SJCRH30 (cell line): ENCODE measurements at regions not wholly inside any gene's neighbourhood (a gene's known extent, or its start where the extent isn't known, plus 50 kb on each side); places are given as distances from the start of the nearest gene placed in this dataset.
A peak's percentile ranks its signal among the peaks of the same experiment; 100 is the strongest.

ENCODE experiments used
- DNase-seq, 2 experiments: peaks; one replicate each; pipeline ENCODE4 v3.0.0-alpha.2; 2015 to 2020
- H3K27ac ChIP-seq: fragments of 250-450 bp; sonication (Bioruptor Pico); 2 replicates; pipeline ENCODE4 v1.5.1; 2020; ENCODE audit warnings: mild to moderate bottlenecking, moderate library complexity
- H3K27me3 ChIP-seq: fragments of 250-450 bp; sonication (Bioruptor Pico); 2 replicates; pipeline ENCODE4 v1.5.1; 2020; ENCODE audit warnings: mild to moderate bottlenecking, moderate library complexity
- H3K36me3 ChIP-seq: fragments of 250-450 bp; sonication (Bioruptor Pico); 2 replicates; pipeline ENCODE4 v1.5.1; 2020; ENCODE audit warnings: mild to moderate bottlenecking, moderate library complexity
- H3K4me1 ChIP-seq: fragments of 250-450 bp; sonication (Bioruptor Pico); 2 replicates; pipeline ENCODE4 v1.5.1; 2020; ENCODE audit warnings: mild to moderate bottlenecking, moderate library complexity
- H3K4me3 ChIP-seq: fragments of 250-450 bp; sonication (Bioruptor Pico); 2 replicates; pipeline ENCODE4 v1.5.1; 2020; ENCODE audit warnings: mild to moderate bottlenecking, moderate library complexity
- H3K9me3 ChIP-seq: fragments of 250-450 bp; sonication (Bioruptor Pico); replicated peaks from 2 replicates; pipeline ENCODE4 v1.5.1; 2020; ENCODE audit warnings: mild to moderate bottlenecking, moderate library complexity

DNA sequence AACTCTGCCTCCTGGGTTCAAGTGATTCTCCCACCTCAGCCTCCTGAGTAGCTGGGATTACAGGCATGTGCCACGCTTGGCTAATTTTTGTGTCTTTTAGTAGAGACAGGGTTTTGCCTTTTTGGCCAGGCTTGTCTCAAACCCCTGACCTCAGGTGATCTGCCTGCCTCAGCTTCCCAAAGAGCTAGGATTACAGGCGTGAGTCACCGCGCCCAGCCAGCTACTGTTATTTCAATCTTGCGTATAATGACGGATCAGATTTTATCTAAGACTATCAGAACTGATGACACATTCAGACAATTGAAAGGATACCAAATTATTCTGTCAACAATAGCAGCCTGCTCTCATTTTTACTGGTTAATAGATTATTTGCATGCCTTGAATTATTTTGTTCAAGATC lies 612.2 kb downstream of the ZIC1 start:
- Histone ChIP-seq H3K9me3 (no peaks in the 10 kb centered on the region), H3K36me3 (no peaks in the 10 kb centered on the region), H3K27me3 (no peaks in the 10 kb centered on the region), H3K4me3 (no peak overlapping the region), H3K27ac (no peak overlapping the region), H3K4me1 (0 out of 2 replicates have a peak, but pooled peaks cover 3% of the 10 kb centered on the region)
- DNase-seq: no peak

DNA sequence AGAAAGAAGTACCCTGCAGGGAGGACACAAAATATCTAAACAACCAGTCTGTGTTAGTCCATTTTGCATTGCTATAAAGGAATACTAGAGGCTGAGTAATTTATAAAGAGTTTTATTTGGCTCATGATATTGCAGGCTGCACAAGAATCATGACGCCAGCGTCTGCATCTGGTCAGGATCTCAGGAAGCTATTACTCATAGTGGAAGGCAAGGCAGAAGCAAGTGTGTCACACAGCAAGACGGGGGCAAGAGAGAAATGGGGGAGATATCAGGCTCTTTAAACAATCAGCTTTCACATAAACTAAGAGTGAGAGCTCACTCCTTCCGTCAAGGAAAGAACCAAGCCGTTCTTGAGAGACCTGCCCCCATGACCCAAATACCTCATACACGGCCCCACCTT lies 614.8 kb downstream of the ZIC1 start:
- H3K27ac ChIP-seq: no peak overlapping the region
- H3K4me1 ChIP-seq: 0 out of 2 replicates have a peak, but pooled peaks cover 3% of the 10 kb centered on the region
- no peaks in the 10 kb centered on the region for H3K27me3 ChIP-seq
- DNase-seq: no peak
- no peak overlapping the region for H3K4me3 ChIP-seq
- H3K9me3 ChIP-seq: no peaks in the 10 kb centered on the region
- no peaks in the 10 kb centered on the region for H3K36me3 ChIP-seq

DNA sequence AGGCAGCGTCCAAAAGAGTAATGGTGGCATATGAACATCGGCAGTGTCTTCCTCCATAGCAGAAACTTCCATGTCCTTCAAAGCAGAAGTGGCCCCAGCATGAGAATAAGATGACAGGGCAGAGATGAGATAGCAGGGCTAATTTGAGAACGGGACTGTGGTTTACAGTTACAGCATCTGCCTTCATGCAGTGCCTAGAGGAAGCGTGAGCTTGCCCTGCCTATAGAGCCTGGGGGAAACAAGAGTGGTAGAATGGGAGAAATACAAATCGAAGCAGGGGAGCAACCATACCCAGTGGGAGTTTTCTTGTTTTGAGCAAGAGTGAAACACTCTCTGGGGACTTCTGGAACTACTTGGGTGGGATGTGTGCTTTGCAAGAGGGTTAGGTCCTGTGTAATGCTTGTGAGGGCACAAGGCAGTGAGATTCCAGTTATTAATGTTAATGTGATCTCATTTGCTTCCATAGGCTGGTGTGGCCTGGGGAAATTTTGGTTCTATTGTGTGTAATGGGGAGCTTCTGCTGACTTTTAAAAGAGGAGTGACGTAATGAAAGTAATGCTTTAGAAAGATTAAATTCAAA lies 616.9 kb downstream of the ZIC1 start:
- Histone ChIP-seq H3K4me1 (0 out of 2 replicates have a peak, but pooled peaks cover 3% of the 10 kb centered on the region), H3K27ac (peak overlapping the region; percentile 15), H3K36me3 (no peaks in the 10 kb centered on the region), H3K27me3 (no peaks in the 10 kb centered on the region), H3K9me3 (no peaks in the 10 kb centered on the region), H3K4me3 (no peak overlapping the region)
- peak; percentile 35 to 54 for DNase-seq

DNA sequence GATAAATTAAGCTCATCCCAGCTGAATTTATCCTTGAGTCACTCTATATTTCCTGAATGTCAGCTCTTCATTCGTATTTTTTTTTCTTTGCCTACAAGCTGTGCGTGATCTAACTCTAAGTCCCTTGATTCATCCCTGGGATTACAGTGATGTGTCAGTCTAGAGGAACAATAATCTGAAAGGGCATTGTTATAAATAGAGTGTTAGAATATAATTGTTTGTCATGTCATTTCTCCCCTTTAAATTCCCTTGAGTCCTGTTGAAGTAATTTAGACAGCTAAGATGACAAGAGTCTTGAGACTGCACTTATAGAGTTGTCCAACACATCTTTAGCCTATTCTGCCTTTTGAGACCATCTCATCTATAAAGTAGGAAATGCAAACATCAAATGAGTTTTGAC lies 621.8 kb downstream of the ZIC1 start:
- H3K9me3 ChIP-seq: no peaks in the 10 kb centered on the region
- no peak overlapping the region for H3K27ac ChIP-seq
- no peak for DNase-seq
- peaks cover 2% of the 10 kb centered on the region for H3K4me1 ChIP-seq
- no peaks in the 10 kb centered on the region for H3K36me3 ChIP-seq
- H3K27me3 ChIP-seq: no peaks in the 10 kb centered on the region
- no peak overlapping the region for H3K4me3 ChIP-seq

DNA sequence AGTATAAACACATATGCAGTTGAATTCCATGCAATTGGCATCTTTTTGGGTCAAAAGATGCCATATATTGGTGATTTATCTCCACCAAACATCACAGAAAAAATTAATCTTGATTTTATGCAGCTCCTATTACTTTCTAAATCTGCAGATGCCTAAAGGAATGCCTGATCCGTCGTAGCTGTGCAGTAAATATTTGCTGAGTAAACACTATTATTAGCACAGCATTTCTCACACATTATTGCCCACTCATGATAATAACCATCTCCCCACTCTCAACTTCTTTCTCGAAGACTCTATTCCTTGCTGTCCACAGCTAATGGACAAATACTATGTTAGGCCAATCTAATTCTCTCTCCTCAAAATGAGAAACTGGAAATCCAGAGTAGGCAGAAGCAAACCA lies 625.2 kb downstream of the ZIC1 start:
- H3K27ac ChIP-seq: no peak overlapping the region
- DNase-seq: no peak
- H3K4me3 ChIP-seq: no peak overlapping the region
- no peaks in the 10 kb centered on the region for H3K36me3 ChIP-seq
- H3K27me3 ChIP-seq: no peaks in the 10 kb centered on the region
- peaks cover 16% of the 10 kb centered on the region for H3K4me1 ChIP-seq
- no peaks in the 10 kb centered on the region for H3K9me3 ChIP-seq

DNA sequence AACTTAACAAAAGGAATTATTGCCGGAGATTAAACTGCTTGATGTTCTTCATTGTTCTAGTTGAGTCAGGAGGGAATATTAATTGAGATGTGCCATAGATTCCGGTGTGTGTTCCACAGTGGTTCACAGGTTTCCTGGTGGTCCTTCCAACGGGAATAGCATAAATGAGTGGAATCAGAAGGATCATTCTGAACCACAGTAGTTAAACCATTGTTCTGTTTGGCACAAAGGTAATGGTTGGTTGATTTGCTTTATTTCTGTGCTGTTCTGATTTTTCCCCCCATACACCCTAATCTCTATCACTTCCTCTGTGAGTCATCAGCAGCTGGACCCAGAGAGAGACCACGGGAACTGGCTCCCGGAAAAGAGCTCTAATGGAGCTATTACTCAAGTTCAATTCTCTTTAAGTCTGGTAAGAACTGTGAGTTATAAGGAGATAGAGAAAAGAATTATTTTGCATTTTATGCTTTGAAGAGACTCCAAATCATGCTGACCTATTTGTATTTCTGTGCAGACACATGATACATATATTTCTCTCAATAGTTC lies 627.2 kb downstream of the ZIC1 start:
- Histone ChIP-seq H3K4me1 (peaks cover 17% of the 10 kb centered on the region), H3K4me3 (no peak overlapping the region), H3K27ac (peak overlapping the region; percentile 48), H3K27me3 (no peaks in the 10 kb centered on the region), H3K36me3 (no peaks in the 10 kb centered on the region), H3K9me3 (no peaks in the 10 kb centered on the region)
- DNase-seq: peak; percentile 54 to 64

DNA sequence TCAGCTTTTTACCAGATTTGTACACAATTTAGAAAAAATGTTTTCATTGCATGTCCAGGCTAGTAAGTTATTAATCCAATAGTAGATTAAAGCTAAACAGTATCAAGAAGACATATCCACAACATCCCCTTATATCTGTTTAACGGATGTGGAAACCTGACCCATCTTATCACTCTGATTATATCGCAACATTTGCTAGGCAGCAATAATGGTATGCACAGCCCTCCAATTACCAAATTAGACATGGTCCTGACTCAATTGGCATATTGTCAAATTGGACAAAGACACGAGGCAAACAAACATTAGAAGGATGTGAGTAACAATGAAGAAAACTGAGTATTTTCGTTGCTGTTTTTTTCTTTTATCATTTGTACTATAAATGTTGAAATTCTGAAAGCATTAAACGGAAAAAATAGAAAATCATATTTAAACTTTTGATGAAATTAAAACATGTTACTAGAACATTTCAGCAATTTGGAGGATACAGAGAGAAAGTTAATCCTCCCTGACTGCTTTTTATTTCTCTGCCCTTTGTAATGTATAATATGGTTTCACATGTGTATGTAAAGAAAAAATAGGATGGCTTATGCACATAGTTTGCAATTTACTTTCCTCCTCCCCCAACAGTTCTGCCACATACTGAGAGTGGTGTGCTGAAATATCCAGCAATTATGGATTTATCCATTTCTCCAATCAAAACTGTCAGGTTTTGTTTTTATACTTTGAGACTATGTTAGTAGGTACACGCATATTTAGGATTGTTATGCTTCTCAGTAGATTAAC lies 633.7 kb downstream of the ZIC1 start:
- Histone ChIP-seq H3K4me3 (peak overlapping the region; percentile 4; the same call in 1 of the 2 replicates), H3K4me1 (peaks cover 33% of the 10 kb centered on the region), H3K36me3 (peaks cover 4% of the 10 kb centered on the region; the same call in 1 of the 2 replicates), H3K27ac (peak overlapping the region; percentile 96), H3K27me3 (no peaks in the 10 kb centered on the region), H3K9me3 (no peaks in the 10 kb centered on the region)
- peak; percentile 69 to 93 for DNase-seq

DNA sequence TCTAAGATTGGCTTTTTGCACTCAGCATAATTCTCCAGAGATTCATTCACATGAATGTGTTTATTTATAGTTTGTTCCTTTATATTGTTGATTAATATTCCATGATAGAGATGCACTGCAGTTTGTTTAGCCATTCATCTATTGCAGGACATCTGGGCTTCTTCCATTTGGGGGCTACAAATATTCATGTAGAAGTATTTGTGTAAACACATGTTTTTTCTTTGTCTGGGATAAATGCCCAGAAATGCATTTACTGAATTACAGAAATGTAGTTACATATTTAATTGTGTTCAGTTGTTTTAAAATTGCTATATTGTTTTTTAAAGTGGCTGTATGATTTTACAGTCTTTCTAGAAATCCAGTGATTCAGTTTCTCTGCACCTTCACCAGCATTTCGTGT lies 635.0 kb downstream of the ZIC1 start:
- peaks cover 30% of the 10 kb centered on the region for H3K4me1 ChIP-seq
- H3K4me3 ChIP-seq: no peak overlapping the region
- DNase-seq: no peak
- no peaks in the 10 kb centered on the region for H3K27me3 ChIP-seq
- H3K36me3 ChIP-seq: peaks cover 4% of the 10 kb centered on the region; the same call in 1 of the 2 replicates
- H3K9me3 ChIP-seq: no peaks in the 10 kb centered on the region
- H3K27ac ChIP-seq: peak overlapping the region; percentile 96

DNA sequence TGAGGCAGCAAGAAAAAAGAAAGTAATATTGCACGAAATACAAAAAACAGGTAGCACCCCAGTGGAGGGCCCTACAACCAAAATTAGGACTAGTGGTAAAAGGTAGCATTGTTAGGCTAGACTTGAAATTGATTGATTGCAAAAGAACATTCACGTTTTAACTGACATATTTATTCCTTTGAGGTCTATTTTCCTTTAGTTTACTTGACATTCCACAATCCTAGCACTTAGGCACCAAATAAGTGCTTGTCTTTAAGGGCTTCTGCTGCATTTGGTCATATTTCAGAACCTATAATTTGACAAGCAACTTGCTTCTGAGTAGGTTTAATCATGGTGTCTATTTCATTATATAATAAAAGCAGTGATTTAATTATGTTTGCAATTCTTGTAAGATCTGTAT lies 642.7 kb upstream of the AGTR1 start:
- H3K4me1 ChIP-seq: no peaks in the 10 kb centered on the region
- no peaks in the 10 kb centered on the region for H3K27me3 ChIP-seq
- H3K36me3 ChIP-seq: no peaks in the 10 kb centered on the region
- H3K27ac ChIP-seq: no peak overlapping the region
- peaks cover 3% of the 10 kb centered on the region; the same call in 1 of the 2 replicates for H3K9me3 ChIP-seq
- no peak for DNase-seq
- H3K4me3 ChIP-seq: no peak overlapping the region

DNA sequence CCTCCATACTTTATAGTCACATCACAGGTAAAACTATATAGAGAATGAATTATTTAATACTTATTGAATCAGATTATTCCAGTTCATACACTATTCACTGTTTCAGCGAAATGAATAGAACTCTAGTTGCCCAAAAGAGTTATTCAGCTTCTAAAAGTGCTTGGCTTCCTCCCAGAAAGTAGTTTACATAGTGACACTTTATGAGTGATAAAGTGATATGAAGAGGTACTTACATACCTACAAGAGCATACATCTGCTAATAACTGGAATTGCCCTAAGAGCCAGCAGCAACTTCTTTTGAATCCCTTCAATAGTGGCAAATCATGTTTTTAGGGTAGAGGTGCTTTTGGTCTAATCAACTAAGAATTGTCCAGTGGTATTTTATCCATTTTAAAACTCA lies 635.1 kb upstream of the AGTR1 start:
- H3K36me3 ChIP-seq: no peaks in the 10 kb centered on the region
- no peaks in the 10 kb centered on the region for H3K9me3 ChIP-seq
- H3K4me1 ChIP-seq: no peaks in the 10 kb centered on the region
- DNase-seq: no peak
- no peaks in the 10 kb centered on the region for H3K27me3 ChIP-seq
- no peak overlapping the region for H3K4me3 ChIP-seq
- H3K27ac ChIP-seq: no peak overlapping the region

DNA sequence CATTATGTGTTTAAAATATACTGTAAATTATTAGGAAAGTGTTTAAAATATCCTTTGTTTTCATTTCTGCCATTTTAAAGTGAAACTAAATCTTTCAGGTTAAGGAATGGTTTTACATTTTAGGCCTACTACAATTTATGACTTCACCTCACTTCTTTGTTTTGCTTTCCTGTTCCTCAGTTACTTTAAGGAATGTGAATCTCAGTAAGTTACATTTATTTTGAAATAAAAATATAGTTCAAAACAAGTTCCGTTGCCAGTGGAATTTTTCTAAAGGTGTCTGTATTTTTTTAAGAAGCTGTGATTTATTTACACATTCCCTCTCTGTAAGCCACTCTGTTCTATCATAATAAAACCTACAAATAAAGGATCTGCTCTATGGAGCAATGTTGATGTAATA lies 630.9 kb upstream of the AGTR1 start:
- H3K36me3 ChIP-seq: no peaks in the 10 kb centered on the region
- no peak overlapping the region for H3K4me3 ChIP-seq
- no peaks in the 10 kb centered on the region; the same call in 1 of the 2 replicates for H3K9me3 ChIP-seq
- no peak overlapping the region for H3K27ac ChIP-seq
- H3K4me1 ChIP-seq: no peaks in the 10 kb centered on the region
- DNase-seq: no peak
- H3K27me3 ChIP-seq: no peaks in the 10 kb centered on the region

DNA sequence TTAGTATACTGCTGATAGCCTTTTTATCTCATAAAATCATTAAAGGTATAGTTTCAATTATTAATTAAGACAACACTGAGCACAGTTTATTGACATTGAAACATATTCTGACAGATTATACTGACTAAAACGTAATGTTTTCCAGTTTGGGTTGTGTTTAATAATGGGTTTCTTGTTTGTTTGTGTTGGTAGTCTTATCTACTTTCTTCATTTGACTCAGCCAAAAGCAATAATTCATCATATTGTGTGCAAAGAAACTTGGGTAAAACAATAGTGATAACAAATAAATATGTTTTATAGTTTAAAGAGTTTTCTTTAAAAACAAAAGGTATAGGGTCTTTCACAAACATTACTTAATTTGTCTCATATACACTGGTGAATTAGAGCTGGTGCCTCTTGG lies 629.2 kb upstream of the AGTR1 start:
- Histone ChIP-seq H3K9me3 (no peaks in the 10 kb centered on the region; the same call in 1 of the 2 replicates), H3K27me3 (no peaks in the 10 kb centered on the region), H3K36me3 (no peaks in the 10 kb centered on the region), H3K4me1 (no peaks in the 10 kb centered on the region), H3K4me3 (no peak overlapping the region), H3K27ac (no peak overlapping the region)
- DNase-seq: no peak

DNA sequence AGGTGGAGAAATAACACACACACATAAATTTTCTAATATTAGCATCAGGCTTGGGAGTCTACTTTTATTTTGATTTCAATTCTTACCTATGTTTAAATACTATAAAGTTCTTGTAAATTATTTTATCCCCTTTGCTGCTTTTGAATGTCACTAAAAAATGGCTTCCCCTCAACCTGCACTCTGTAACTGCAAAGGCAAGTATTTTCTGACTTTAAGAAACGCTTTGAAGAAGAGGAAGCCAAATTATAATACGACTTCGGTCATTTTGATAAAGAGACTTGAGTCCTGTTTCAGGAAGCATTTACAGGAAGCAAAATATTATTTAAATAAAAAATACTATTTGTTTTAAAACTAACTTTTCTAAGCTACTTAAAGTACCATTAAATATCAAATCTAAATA lies 627.7 kb upstream of the AGTR1 start:
- Histone ChIP-seq H3K4me3 (no peak overlapping the region), H3K27ac (no peak overlapping the region)
- DNase-seq: no peak

DNA sequence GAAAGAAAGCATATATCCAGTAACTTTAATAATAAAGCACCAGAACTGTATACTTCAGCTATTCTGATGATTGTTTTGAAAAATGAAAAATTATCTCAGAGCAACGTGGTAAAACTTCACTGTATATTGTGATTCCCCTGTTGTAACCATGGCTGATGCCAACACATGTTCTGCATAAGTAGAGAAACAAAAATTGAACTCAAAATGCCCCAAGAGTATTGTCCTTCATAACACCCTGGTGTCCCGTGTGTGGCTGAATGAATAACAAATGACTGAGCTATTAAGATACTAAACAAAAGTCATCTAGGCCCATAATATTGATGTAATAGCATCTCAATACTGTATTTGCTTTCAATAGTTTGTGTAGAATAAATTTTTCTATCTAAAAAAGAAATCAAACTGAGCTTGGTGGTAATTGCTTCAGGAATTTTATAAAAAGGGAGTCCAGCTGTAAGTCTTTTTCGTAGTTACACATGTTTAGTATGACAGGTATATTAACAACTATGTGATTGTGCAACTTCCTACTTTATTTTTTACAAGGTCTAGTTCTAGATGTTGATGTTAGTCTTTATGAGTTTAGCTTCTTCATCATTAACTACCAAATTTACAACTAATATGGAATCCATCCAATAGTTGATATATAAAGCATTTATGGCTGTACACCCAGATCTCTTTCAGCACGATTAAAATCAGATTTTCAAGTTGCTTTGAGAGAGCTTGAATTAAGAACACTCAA lies 623.8 kb upstream of the AGTR1 start:
- Histone ChIP-seq H3K4me1 (peaks cover 13% of the 10 kb centered on the region), H3K36me3 (no peaks in the 10 kb centered on the region), H3K9me3 (no peaks in the 10 kb centered on the region; the same call in 1 of the 2 replicates), H3K27me3 (no peaks in the 10 kb centered on the region), H3K4me3 (no peak overlapping the region), H3K27ac (no peak overlapping the region)
- no peak for DNase-seq

More for the DNA sequence above, 627.7 kb upstream of the AGTR1 start:
- Histone ChIP-seq H3K27me3 (no peaks in the 10 kb centered on the region), H3K9me3 (no peaks in the 10 kb centered on the region; the same call in 1 of the 2 replicates), H3K36me3 (no peaks in the 10 kb centered on the region), H3K4me1 (peaks cover 4% of the 10 kb centered on the region; the same call in 1 of the 2 replicates)

DNA sequence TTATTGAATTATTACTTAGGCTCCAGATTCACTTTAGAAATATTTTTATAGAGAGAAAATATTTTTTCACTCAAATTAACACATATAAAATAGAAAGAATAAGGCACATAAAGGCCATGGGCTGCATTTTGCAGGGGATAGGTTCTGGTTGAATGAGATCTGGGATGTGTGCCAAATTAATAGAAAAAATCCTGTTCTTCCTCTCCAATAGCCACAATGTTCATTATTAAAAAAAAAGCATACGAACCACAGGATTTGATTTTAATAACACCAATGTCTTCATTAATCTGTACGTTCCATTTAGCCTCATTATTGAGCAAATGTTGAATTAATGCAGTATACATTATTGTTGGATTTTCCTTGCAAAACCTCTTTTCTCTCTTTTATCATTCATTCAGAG lies 622.8 kb upstream of the AGTR1 start:
- peaks cover 13% of the 10 kb centered on the region for H3K4me1 ChIP-seq
- no peaks in the 10 kb centered on the region; the same call in 1 of the 2 replicates for H3K9me3 ChIP-seq
- peak in 1 of 2 experiments; percentile 27 for DNase-seq
- H3K36me3 ChIP-seq: no peaks in the 10 kb centered on the region
- no peak overlapping the region for H3K4me3 ChIP-seq
- no peak overlapping the region for H3K27ac ChIP-seq
- no peaks in the 10 kb centered on the region for H3K27me3 ChIP-seq
